H9 (cell line): ENCODE measurements at regions not wholly inside any gene's neighbourhood (a gene's known extent, or its start where the extent isn't known, plus 50 kb on each side); places are given as distances from the start of the nearest gene placed in this dataset.

Experiments
- DNase-seq: peaks from one replicate; pipeline ENCODE4 v3.0.0-alpha.2; 2017
- H2AFZ ChIP-seq: one replicate; pipeline ENCODE4 v1.6.1; 2013; ENCODE audit warnings: mild to moderate bottlenecking, low read length, control low read depth, moderate library complexity
- H2AK5ac ChIP-seq: 2 replicates; pipeline ENCODE4 v1.6.1; 2013; ENCODE audit warnings: low read length, control low read depth, mixed read lengths; ENCODE audit not compliant: insufficient read length
- H2BK120ac ChIP-seq: one replicate; pipeline ENCODE4 v1.6.1; 2013; ENCODE audit warnings: low read depth, mild to moderate bottlenecking, low read length, control low read depth, inconsistent platforms; ENCODE audit not compliant: poor library complexity, severe bottlenecking
- H2BK12ac ChIP-seq: 2 replicates; pipeline ENCODE4 v1.6.1; 2013; ENCODE audit warnings: low read length, control low read depth, mixed read lengths, low read depth; ENCODE audit not compliant: insufficient read length
- H2BK15ac ChIP-seq: 2 replicates; pipeline ENCODE4 v1.6.1; 2013; ENCODE audit warnings: low read depth, low read length, control low read depth
- H2BK20ac ChIP-seq: one replicate; pipeline ENCODE4 v1.6.1; 2013; ENCODE audit warnings: low read depth, mild to moderate bottlenecking, low read length, control low read depth, inconsistent platforms; ENCODE audit not compliant: poor library complexity, severe bottlenecking
- H2BK5ac ChIP-seq: 2 replicates; pipeline ENCODE4 v1.6.1; 2013; ENCODE audit warnings: low read length, control low read depth, mixed read lengths; ENCODE audit not compliant: insufficient read length
- H3K14ac ChIP-seq: 2 replicates; pipeline ENCODE4 v1.6.1; 2013; ENCODE audit warnings: low read length, control low read depth; ENCODE audit not compliant: insufficient read depth
- H3K18ac ChIP-seq: 2 replicates; pipeline ENCODE4 v1.6.1; 2013; ENCODE audit warnings: low read depth, mild to moderate bottlenecking, mixed read lengths, low read length, control low read depth; ENCODE audit not compliant: insufficient read length
- H3K23ac ChIP-seq: 2 replicates; pipeline ENCODE4 v1.6.1; 2013; ENCODE audit warnings: low read length, control low read depth, mixed read lengths, low read depth; ENCODE audit not compliant: insufficient read length
- H3K23me2 ChIP-seq: 2 replicates; pipeline ENCODE4 v1.6.1; 2013; ENCODE audit warnings: low read depth, mild to moderate bottlenecking, mixed read lengths, low read length, control low read depth; ENCODE audit not compliant: insufficient read length, poor library complexity, severe bottlenecking
- H3K27ac ChIP-seq: 2 replicates; pipeline ENCODE4 v1.5.1; 2013; ENCODE audit warnings: low read length, control low read depth, mixed read lengths, low read depth; ENCODE audit not compliant: insufficient read length
- H3K27me3 ChIP-seq: 2 replicates; pipeline ENCODE4 v1.6.1; 2013; ENCODE audit warnings: low read length, control low read depth, inconsistent platforms; ENCODE audit not compliant: insufficient read depth
- H3K4ac ChIP-seq: 2 replicates; pipeline ENCODE4 v1.6.1; 2013; ENCODE audit warnings: low read depth, mild to moderate bottlenecking, control low read depth, inconsistent platforms, low read length, moderate library complexity
- H3K4me1 ChIP-seq: 2 replicates; pipeline ENCODE4 v1.6.1; 2013; ENCODE audit warnings: low read length, control low read depth, inconsistent platforms; ENCODE audit not compliant: insufficient read depth
- H3K4me2 ChIP-seq: 2 replicates; pipeline ENCODE4 v1.6.1; 2013; ENCODE audit warnings: low read length, control low read depth, mixed read lengths; ENCODE audit not compliant: insufficient read length, insufficient read depth
- H3K56ac ChIP-seq: 2 replicates; pipeline ENCODE4 v1.6.1; 2013; ENCODE audit warnings: low read depth, mild to moderate bottlenecking, mixed read lengths, low read length, control low read depth; ENCODE audit not compliant: insufficient read length
- H3K79me1 ChIP-seq: 2 replicates; pipeline ENCODE4 v1.6.1; 2013; ENCODE audit warnings: low read depth, mild to moderate bottlenecking, moderate library complexity, low read length, control low read depth, inconsistent platforms; ENCODE audit not compliant: insufficient read depth, poor library complexity, severe bottlenecking
- H3K79me2 ChIP-seq: 2 replicates; pipeline ENCODE4 v1.6.1; 2013; ENCODE audit warnings: low read length, control low read depth, inconsistent platforms; ENCODE audit not compliant: insufficient read depth
- H3K9ac ChIP-seq: 2 replicates; pipeline ENCODE4 v1.6.1; 2013; ENCODE audit warnings: low read length, control low read depth, mixed read lengths; ENCODE audit not compliant: insufficient read length; ENCODE audit errors: extremely low read depth
- H3K9me3 ChIP-seq: one replicate; pipeline ENCODE4 v1.6.1; 2013; ENCODE audit warnings: low read depth, low read length, inconsistent platforms; ENCODE audit not compliant: control insufficient read depth
- H3T11ph ChIP-seq: one replicate; pipeline ENCODE4 v1.6.1; 2013; ENCODE audit warnings: mild to moderate bottlenecking, low read length, control low read depth, inconsistent platforms
- H4K20me1 ChIP-seq: one replicate; pipeline ENCODE4 v1.6.1; 2013; ENCODE audit not compliant: control insufficient read depth, insufficient read length, insufficient read depth
- H4K5ac ChIP-seq: 2 replicates; pipeline ENCODE4 v1.6.1; 2013; ENCODE audit warnings: low read depth, mild to moderate bottlenecking, mixed read lengths, low read length, control low read depth; ENCODE audit not compliant: insufficient read length
- H4K8ac ChIP-seq: replicated peaks from 2 replicates; pipeline ENCODE4 v1.6.1; 2013; ENCODE audit warnings: low read length, control low read depth, mixed read lengths, low read depth; ENCODE audit not compliant: insufficient read length
- H4K91ac ChIP-seq: 2 replicates; pipeline ENCODE4 v1.6.1; 2013; ENCODE audit warnings: low read depth, mild to moderate bottlenecking, moderate library complexity, mixed read lengths, low read length, control low read depth; ENCODE audit not compliant: insufficient read length
- H3K27ac Mint-ChIP-seq, 3 experiments: 2 replicates in 2 of 3; 3 replicates in 1 of 3; pipeline ENCODE4 v1.8.0; 2020 to 2021; ENCODE audit warnings: mixed read lengths in 3 of 3, mild to moderate bottlenecking in 1 of 3, moderate library complexity in 1 of 3
- H3K27me3 Mint-ChIP-seq: 2 replicates; pipeline ENCODE4 v1.8.0; 2021; ENCODE audit warnings: low read depth, mild to moderate bottlenecking, moderate library complexity, mixed read lengths
- H3K36me3 Mint-ChIP-seq, 3 experiments: 2 replicates in 2 of 3; 3 replicates in 1 of 3; pipeline ENCODE4 v1.8.0; 2020 to 2021; ENCODE audit warnings: low read depth in 3 of 3, mixed read lengths in 3 of 3; ENCODE audit not compliant: insufficient read depth in 1 of 3
- H3K4me1 Mint-ChIP-seq, 2 experiments: 2 replicates each; pipeline ENCODE4 v1.8.0; 2020; ENCODE audit warnings: mixed read lengths in 2 of 2
- H3K4me3 Mint-ChIP-seq, 2 experiments: 2 replicates in 1 of 2; 3 replicates in 1 of 2; pipeline ENCODE4 v1.8.0; 2020 to 2021; ENCODE audit warnings: mild to moderate bottlenecking in 2 of 2, mixed read lengths in 2 of 2, moderate library complexity in 1 of 2
- H3K9me3 Mint-ChIP-seq, 2 experiments: 2 replicates in 1 of 2; 3 replicates in 1 of 2; pipeline ENCODE4 v1.8.0; 2020; ENCODE audit warnings: mild to moderate bottlenecking in 2 of 2, mixed read lengths in 2 of 2, moderate library complexity in 1 of 2
- whole genome bisulfite sequencing: extraction: QIAGEN DNeasy Blood & Tissue Kit; methylation state at CpG from one replicate; pipeline ENCODE4 v1.1.7; 2013; ENCODE audit warnings: missing lambda C conversion rate, low lambda C conversion rate, mixed read lengths; ENCODE audit not compliant: insufficient read length; ENCODE audit errors: extremely low coverage; 5-methylcytosine and 5-hydroxymethylcytosine counted together
- TF ChIP-seq, protein P1 (sequence below): fragments of 200-600 bp; sonication (generic); conservative IDR thresholded peaks from 3 replicates; pipeline ENCODE4 v1.8.0; 2021; ENCODE audit warnings: antibody characterized with exemption, mild to moderate bottlenecking

DNA sequence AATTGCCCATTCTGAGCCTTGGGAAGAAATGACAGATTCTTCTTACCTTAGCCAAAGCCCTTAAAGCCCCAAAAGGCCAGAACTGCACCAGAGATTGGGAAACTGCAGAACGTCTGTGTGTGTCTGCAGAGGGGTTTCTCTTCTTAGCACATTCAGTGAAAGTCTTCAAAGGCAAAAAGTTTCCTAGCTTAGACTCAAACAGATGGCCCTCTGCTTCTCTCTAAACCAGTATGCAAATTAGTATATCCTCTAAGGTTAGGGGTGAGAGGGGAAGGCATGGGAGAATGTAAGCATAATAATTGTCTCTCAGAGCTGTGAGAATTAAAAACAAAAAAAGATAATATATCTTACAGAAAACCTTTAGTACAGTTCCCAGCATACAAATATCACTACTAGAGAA is 334.0 kb upstream of the MCTP2 start:
- Histone ChIP-seq H2AK5ac (no peak overlapping the region), H3K23me2 (no peaks in the 10 kb centered on the region), H3K23ac (no peak overlapping the region), H4K5ac (no peak overlapping the region), H3T11ph (no peak overlapping the region), H4K91ac (no peak overlapping the region), H3K4ac (no peak overlapping the region), H3K79me1 (no peaks in the 10 kb centered on the region), H4K20me1 (no peaks in the 10 kb centered on the region), H3K4me1 (no peaks in the 10 kb centered on the region), H3K56ac (no peak overlapping the region), H3K27ac (no peak overlapping the region), H2BK15ac (no peak overlapping the region), H3K14ac (no peak overlapping the region), H4K8ac (no peak overlapping the region), H2BK120ac (no peak overlapping the region), H2BK20ac (no peak overlapping the region), H3K9me3 (no peaks in the 10 kb centered on the region), H2BK12ac (no peak overlapping the region), H3K4me2 (no peak overlapping the region), H3K79me2 (no peaks in the 10 kb centered on the region), H3K18ac (no peak overlapping the region), H2AFZ (no peak overlapping the region), H3K27me3 (no peaks in the 10 kb centered on the region), H2BK5ac (no peak overlapping the region), H3K9ac (no peak overlapping the region)
- Mint-ChIP-seq H3K27me3 (no peaks in the 10 kb centered on the region; the same call in 1 of the 2 replicates), H3K36me3 (no peaks in the 10 kb centered on the region), H3K4me1 (no peaks in the 10 kb centered on the region), H3K4me3 (no peak overlapping the region), H3K9me3 (no peaks in the 10 kb centered on the region), H3K27ac (no peak overlapping the region)
- no peak for DNase-seq
- WGBS: no CpG with 5 or more reads among the region's 1 CpG
- TF ChIP-seq, protein P1, sequence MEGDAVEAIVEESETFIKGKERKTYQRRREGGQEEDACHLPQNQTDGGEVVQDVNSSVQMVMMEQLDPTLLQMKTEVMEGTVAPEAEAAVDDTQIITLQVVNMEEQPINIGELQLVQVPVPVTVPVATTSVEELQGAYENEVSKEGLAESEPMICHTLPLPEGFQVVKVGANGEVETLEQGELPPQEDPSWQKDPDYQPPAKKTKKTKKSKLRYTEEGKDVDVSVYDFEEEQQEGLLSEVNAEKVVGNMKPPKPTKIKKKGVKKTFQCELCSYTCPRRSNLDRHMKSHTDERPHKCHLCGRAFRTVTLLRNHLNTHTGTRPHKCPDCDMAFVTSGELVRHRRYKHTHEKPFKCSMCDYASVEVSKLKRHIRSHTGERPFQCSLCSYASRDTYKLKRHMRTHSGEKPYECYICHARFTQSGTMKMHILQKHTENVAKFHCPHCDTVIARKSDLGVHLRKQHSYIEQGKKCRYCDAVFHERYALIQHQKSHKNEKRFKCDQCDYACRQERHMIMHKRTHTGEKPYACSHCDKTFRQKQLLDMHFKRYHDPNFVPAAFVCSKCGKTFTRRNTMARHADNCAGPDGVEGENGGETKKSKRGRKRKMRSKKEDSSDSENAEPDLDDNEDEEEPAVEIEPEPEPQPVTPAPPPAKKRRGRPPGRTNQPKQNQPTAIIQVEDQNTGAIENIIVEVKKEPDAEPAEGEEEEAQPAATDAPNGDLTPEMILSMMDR: no peak
